ENCODE measurements at regions not wholly inside any gene's neighbourhood (a gene's known extent, or its start where the extent isn't known, plus 50 kb on each side); places are given as distances from the start of the nearest gene placed in this dataset.

- no peak for DNase-seq
Measured at GRCh38 chr21:38709876-38710275, 95.9 kb upstream of the ETS2 start.

DNA sequence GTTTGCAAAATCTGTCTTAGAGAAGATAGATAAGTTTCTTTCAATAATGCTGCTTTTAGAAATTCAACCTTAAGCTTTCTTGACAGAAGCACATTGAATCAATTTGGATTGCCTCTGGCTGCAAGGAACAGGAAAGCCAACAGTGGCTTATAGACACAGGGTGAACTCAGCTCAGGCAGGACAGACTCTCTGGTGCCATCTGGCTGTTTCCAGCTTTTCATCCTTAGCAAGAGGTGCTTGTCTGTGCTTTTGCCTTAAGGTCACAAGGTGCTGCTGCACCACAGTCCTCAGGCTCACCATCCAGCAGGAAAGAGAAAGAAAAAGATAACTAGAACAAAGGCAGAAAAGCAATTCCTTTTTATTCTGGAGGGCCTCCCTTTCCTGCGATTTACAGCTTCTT lies 93.7 kb upstream of the ETS2 start:
- peak; percentile 28 to 44 for DNase-seq

DNA sequence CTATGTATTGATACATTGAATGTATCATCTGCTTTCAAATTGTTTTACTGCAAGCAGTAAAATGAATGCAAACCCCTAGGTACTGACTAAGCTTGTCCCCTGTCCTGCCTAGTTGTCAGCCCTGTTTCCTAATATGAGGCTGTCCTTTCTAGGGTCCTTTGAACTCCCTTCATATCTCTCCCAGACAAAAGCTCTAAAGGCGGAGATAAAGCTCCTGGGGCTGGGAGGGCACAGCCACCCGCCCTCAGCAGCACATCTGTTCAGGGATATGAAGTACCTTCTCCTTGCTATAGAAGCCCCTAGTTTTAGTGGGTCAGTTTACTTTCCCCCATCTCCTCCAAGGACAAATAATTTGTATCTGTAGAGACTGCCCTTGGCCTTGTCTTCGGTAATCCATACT lies 93.1 kb upstream of the ETS2 start:
- no peak for DNase-seq

GRCh38 chr21:38714039-38714817 lies 91.5 kb upstream of the ETS2 start:
- no peak for DNase-seq

DNA sequence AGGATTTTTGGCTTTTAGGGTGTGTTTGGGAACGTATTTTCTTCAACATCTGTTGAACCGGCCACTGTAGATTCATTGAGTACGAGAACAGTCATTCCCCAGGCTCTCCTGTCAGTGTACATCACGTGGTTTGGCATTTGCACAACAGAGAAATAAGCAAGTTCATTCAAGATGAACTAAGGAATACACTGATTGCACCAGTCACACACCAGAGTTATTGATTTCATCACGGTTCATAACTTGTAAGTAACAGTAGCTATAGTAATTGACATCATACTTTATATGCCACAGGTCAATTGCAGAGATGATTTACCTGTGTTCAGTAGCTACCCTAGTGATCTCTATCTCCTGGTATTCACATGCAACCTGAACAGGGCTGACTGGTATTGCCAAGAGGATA lies 90.7 kb upstream of the ETS2 start:
- no peak for DNase-seq

- DNase-seq, result no peak
Measured at GRCh38 chr21:38716088-38716487, 89.6 kb upstream of the ETS2 start.

- DNase-seq, result no peak
Measured at GRCh38 chr21:38716942-38717341, 88.8 kb upstream of the ETS2 start.

- peak in 1 of 2 donors; percentile 35 for DNase-seq
Measured at GRCh38 chr21:38718481-38718880, 87.2 kb upstream of the ETS2 start.

DNA sequence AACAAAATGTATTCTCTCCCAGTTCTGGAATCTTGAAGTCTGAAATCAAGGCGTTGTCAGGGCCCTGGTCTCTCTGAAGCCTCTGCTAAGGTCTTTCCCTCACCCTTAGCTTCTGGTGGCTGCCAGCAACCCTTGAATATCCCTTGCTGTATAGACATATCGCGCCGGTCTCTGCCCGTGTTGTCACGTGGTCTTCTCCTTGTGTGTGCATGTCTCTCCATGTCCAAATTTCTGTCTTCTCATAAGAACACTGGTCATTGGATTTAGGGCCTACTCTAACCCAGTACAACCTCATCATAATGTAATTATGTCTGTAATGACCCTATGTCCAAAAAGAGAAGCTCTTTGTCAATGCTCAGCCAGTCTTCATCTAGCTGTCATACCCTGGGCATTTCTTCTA lies 85.7 kb upstream of the ETS2 start:
- no peak for DNase-seq

DNA sequence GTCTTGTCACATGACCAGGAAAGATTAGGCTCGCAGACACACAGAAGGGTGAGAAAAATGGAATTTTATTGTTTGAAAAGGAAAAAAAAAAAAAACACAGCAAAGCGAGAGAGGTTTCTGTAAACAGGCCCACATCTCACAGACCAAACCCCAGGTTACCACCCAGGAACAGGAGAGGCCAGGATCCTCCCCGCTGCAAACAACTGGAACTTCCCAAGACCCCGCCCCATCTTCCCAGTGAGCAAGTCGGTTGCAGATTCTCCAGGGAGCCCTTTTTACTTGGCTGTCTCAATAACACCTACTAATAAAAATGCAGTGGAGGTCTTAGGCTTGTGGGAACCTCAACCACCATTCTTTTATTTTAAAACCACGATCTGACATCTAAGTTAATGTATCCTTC lies 84.7 kb upstream of the ETS2 start:
- DNase-seq, result no peak

- DNase-seq, result peak in 1 of 2 donors; percentile 38
Measured at GRCh38 chr21:38721958-38722357, 83.8 kb upstream of the ETS2 start.

GRCh38 chr21:38725196-38726157 lies 80.3 kb upstream of the ETS2 start:
- no peak for DNase-seq

GRCh38 chr21:38726482-38726881 lies 79.2 kb upstream of the ETS2 start:
- DNase-seq, result no peak

GRCh38 chr21:38729291-38729690 lies 76.4 kb upstream of the ETS2 start:
- DNase-seq, result no peak

- DNase-seq, result no peak
Measured at GRCh38 chr21:38729754-38730379, 75.9 kb upstream of the ETS2 start.

- DNase-seq, result peak; percentile 59 to 100
Measured at GRCh38 chr21:38733972-38734546, 71.7 kb upstream of the ETS2 start.

GRCh38 chr21:38734646-38735365 lies 70.9 kb upstream of the ETS2 start:
- DNase-seq, result peak in 1 of 2 donors; percentile 48

DNA sequence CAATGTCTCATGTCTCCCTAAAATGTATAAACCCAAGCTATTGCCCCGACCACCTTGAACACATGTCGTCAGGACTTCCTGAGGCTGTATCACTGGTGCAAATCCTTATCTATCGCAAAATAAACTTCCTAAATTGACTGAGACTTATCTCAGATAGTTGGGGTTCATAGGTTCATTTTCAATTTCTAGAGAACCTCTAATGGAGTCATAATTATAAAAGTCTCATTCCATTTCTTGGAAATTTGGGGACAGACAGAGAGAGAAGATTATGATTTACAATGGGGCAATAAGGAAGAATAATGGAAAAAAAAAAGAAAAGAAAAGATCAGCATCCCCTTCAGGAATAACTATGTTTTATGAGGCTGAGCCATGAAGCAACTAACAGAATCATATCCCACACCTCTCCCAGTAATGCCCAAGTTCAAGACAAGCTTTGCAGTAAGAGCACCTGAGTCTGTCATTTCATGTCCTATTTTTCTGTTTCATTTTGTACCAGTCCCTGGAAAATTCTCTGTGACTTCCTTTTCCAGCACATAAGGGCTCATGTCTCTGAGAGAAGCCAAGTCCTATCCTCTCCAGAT lies 70.0 kb upstream of the ETS2 start:
- no peak for DNase-seq

- DNase-seq, result no peak
Measured at GRCh38 chr21:38740090-38740489, 65.6 kb upstream of the ETS2 start.

DNA sequence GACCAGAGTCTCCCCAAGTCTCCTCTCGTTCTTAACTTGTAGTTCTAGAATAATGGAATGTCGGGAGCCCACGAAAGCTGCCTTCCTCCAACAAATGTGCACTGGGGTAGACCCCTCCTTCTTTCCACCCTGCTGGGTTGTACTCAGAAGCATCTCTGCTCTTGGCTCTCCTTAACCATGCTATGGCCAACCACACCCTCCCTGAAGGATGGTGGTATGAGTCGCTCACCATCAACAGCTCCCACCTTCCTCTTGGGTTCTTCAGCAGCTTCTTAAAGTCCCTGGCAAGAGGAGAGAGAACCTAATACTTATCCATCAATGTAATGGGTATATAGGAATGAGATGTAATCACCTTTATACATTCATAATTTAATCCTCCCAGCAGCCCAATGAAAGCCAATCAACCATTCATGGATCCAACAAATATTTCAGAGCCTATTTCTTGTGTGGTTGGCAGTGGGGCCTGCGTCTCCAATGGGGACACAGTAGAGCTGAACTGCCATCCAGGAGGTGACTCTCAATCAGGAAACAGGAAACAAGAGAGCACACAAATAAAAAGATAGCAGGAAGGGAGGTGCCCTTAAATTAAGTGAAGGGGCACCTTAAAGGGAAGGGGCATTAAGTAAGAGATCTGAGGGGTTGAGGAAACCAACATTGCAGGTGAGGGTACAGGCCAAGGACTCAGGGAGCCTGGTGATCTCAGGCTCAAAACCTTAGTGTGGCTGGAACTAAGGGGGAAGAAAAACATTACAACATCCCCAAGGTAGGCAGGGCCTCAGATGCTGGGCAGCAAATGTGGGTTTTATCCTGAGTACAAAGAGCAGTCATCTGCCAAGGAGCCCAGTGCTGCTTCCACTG lies 64.4 kb upstream of the ETS2 start:
- no peak for DNase-seq

DNA sequence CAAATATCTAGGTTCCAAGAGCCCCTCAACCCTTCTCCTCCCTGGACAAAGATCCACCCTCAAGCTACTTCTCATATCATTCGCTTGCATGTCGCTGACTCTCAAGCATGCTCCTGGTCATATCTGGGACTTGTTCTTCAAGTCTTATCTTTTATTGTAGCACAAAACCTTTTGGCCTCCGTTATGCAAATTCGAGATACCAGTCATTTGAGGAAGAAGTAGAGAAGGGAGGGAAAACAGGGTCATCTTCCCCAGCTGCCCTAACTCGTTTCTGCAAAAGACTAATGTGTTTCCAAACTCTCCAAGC lies 63.8 kb upstream of the ETS2 start:
- DNase-seq, result no peak

Data from inflammatory macrophage treated with lipopolysaccharide for 1 hour (primary cell).